ENCODE measurements at regions not wholly inside any gene's neighbourhood (a gene's known extent, or its start where the extent isn't known, plus 50 kb on each side); places are given as distances from the start of the nearest gene placed in this dataset.

GRCh38 chr10:35843524-35844181, 201.6 kb upstream of the FZD8 start:
- TF ChIP-seq CTCF (IDR thresholded peaks at IDR 0.05): no peak
- no peak for TF ChIP-seq POLR2A (IDR thresholded peaks at IDR 0.05)

Data from Peyer's patch (tissue), 4 donors.